LNCaP clone FGC (cell line): ENCODE measurements at regions not wholly inside any gene's neighbourhood (a gene's known extent, or its start where the extent isn't known, plus 50 kb on each side); places are given as distances from the start of the nearest gene placed in this dataset.

Experiments
- DNase-seq: peaks from one replicate; pipeline ENCODE4 v3.0.0-alpha.2; 2011; ENCODE audit warnings: low read depth
- H3K4me3 ChIP-seq: 2 replicates; pipeline ENCODE4 v1.5.1; 2011; ENCODE audit warnings: mild to moderate bottlenecking, low read depth, low read length, control low read depth
- CTCF ChIP-seq: IDR thresholded peaks from 2 replicates; pipeline ENCODE4 v1.5.1; 2012; ENCODE audit warnings: mild to moderate bottlenecking; ENCODE audit not compliant: control insufficient read depth, insufficient read depth; ENCODE audit errors: extremely low read depth

GRCh38 chrX:39311646-39312045 lies 510.4 kb downstream of the MID1IP1 start:
- no peak for TF ChIP-seq CTCF
- no peak for DNase-seq
- H3K4me3 ChIP-seq, result no peak overlapping the region

- no peak for DNase-seq
- no peak for TF ChIP-seq CTCF
- no peak overlapping the region for H3K4me3 ChIP-seq
Observed at GRCh38 chrX:39313146-39313545, 511.9 kb downstream of the MID1IP1 start.

- DNase-seq, result no peak
- no peak overlapping the region for H3K4me3 ChIP-seq
- TF ChIP-seq CTCF, result no peak
Observed at GRCh38 chrX:39318506-39319343, 517.5 kb downstream of the MID1IP1 start.

- no peak for TF ChIP-seq CTCF
- H3K4me3 ChIP-seq, result no peak overlapping the region
- no peak for DNase-seq
Observed at GRCh38 chrX:39320165-39320564, 518.9 kb downstream of the MID1IP1 start.

- no peak for TF ChIP-seq CTCF
- no peak for DNase-seq
Observed at GRCh38 chrX:39322496-39322895, 521.2 kb downstream of the MID1IP1 start.

GRCh38 chrX:39324233-39324930 lies 523.1 kb downstream of the MID1IP1 start:
- no peak overlapping the region for H3K4me3 ChIP-seq
- DNase-seq, result no peak
- TF ChIP-seq CTCF, result no peak

More at GRCh38 chrX:39322496-39322895, 521.2 kb downstream of the MID1IP1 start:
- no peak overlapping the region for H3K4me3 ChIP-seq
